Thymus (tissue), 11 donors: ENCODE measurements at regions not wholly inside any gene's neighbourhood (a gene's known extent, or its start where the extent isn't known, plus 50 kb on each side); places are given as distances from the start of the nearest gene placed in this dataset.

Experiments used
- DNase-seq, 9 donors: peaks; one replicate each; pipeline ENCODE4 v3.0.0-alpha.2; 2013; ENCODE audit warnings: low spot score in 9 of 9, low read depth in 6 of 9, missing footprints in 1 of 9
- H3K27ac ChIP-seq, 2 donors: one replicate each; pipeline ENCODE4 v1.5.1; 2013; ENCODE audit warnings: control low read depth in 1 of 2, low read depth in 1 of 2, low read length in 1 of 2, mild to moderate bottlenecking in 1 of 2, moderate library complexity in 1 of 2
- H3K27me3 ChIP-seq, 2 donors: one replicate each; pipeline ENCODE4 v1.5.1; 2013; ENCODE audit warnings: low read length in 1 of 2; ENCODE audit not compliant: control insufficient read depth in 2 of 2, insufficient read depth in 1 of 2
- H3K36me3 ChIP-seq, 2 donors: one replicate each; pipeline ENCODE4 v1.5.1; 2013; ENCODE audit warnings: low read length in 1 of 2, mild to moderate bottlenecking in 1 of 2, moderate library complexity in 1 of 2; ENCODE audit not compliant: control insufficient read depth in 2 of 2, insufficient read depth in 2 of 2
- H3K4me1 ChIP-seq, 2 donors: one replicate each; pipeline ENCODE4 v1.5.1; 2013; ENCODE audit warnings: low read length in 2 of 2; ENCODE audit not compliant: control insufficient read depth in 2 of 2, insufficient read depth in 2 of 2
- H3K4me3 ChIP-seq, 2 donors: one replicate each; pipeline ENCODE4 v1.5.1; 2013; ENCODE audit warnings: low read length in 2 of 2, control low read depth in 1 of 2, mild to moderate bottlenecking in 1 of 2
- H3K9me3 ChIP-seq, 2 donors: one replicate each; pipeline ENCODE4 v1.5.1; 2013; ENCODE audit warnings: low read length in 1 of 2, mild to moderate bottlenecking in 1 of 2; ENCODE audit not compliant: control insufficient read depth in 2 of 2, insufficient read depth in 1 of 2
- WGBS: extraction: QIAGEN DNeasy Blood & Tissue Kit; methylation state at CpG from one replicate; pipeline ENCODE4 v1.1.7; 2013; 5-methylcytosine and 5-hydroxymethylcytosine counted together
- donor health status: healthy.

DNA sequence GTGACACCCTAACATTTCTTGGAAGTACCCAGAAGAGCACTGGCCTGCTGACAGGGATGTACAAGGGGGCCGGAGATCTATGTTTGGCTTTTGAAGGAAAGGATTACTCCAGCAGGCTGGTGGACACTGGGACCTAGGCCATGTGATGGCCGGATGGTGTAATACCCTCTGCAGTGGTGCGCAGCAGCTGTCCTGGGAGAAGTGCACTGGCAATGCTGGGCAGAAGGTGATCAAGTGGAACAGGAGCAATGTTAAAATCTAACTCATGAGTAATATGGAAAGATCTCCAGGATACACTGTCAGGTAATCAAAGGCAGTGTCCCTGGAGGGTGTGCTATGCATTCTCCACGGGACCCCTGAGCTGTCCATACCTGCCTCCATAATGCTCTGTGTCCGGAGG is 71.2 kb upstream of the POMGNT2 start:
- Histone ChIP-seq H3K9me3 (no peaks in the 10 kb centered on the region), H3K27me3 (no peaks in the 10 kb centered on the region), H3K27ac (no peak overlapping the region), H3K4me1 (peaks cover 17 to 33% of the 10 kb centered on the region in 2 donors), H3K4me3 (no peak overlapping the region), H3K36me3 (no peaks in the 10 kb centered on the region)
- no peak for DNase-seq
- WGBS, result 98% methylated on average over 5 of the region's 5 CpGs

DNA sequence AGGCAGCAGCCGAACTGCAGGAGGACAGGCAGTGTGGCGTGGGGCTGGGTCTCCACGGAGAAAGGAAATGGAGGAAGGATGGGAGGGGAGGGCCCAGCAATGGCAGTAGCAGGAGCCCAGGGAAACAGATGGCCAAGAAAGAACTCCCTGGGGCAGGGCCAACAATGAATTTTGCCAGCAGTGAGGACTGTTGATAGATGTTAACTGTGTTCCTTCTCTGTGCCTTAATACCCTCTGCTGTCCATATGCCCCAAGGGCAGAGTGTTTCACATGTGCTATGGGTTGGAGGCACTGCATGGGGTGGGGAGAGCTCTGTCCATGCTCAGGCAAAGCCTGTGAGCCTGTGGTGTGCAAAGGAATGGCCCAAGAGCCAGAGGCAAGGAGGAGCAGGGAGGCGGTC is 70.8 kb upstream of the POMGNT2 start:
- no peaks in the 10 kb centered on the region for H3K36me3 ChIP-seq
- no peaks in the 10 kb centered on the region for H3K9me3 ChIP-seq
- H3K27ac ChIP-seq, result no peak overlapping the region
- WGBS, result 71% methylated on average over 4 of the region's 4 CpGs
- no peak overlapping the region for H3K4me3 ChIP-seq
- no peak for DNase-seq
- no peaks in the 10 kb centered on the region for H3K27me3 ChIP-seq
- H3K4me1 ChIP-seq, result peaks cover 17 to 33% of the 10 kb centered on the region in 2 donors

DNA sequence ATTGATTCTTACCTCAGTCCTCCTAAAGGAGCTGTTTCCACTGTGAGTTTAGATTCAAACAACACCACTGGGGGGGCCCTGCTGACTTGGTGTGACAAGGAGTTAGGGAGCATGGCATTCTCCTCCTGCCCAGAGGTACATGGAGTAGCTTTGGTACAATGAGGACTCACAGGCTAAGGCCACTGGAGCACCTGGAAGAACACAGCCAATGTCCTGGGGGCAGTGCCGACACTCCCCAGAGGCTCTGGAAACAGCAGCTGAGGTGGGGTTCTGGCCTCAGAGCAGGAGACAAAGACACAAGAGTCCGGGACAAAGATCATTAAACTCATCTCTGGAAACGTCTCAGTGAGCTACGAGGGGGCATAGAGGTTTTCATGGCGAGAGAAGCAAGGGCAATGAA is 69.7 kb upstream of the POMGNT2 start:
- H3K27ac ChIP-seq, result no peak overlapping the region
- WGBS, result 98% methylated on average over 5 of the region's 5 CpGs
- no peak overlapping the region for H3K4me3 ChIP-seq
- peaks cover 10 to 22% of the 10 kb centered on the region in 2 donors for H3K4me1 ChIP-seq
- H3K9me3 ChIP-seq, result no peaks in the 10 kb centered on the region
- H3K27me3 ChIP-seq, result no peaks in the 10 kb centered on the region
- no peak for DNase-seq
- H3K36me3 ChIP-seq, result no peaks in the 10 kb centered on the region

DNA sequence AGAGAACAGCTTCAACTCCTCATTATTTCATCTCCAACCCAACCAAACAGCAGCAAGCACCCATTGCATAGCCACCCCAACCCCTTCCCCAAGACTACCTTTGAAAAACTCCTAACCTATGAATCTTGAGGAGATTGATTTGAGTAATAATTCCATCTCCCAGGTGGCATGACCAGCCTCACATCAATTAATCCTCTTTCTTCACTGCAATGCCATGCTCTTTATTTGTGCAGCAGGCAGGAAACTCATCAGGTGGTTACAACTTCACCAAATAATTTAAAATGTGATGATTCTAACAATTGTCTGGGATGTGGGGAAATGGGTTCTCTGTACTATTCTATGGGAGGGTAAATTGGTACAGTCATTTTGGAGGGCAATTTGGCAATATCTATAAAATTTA is 68.1 kb upstream of the POMGNT2 start:
- Histone ChIP-seq H3K27ac (no peak overlapping the region), H3K9me3 (no peaks in the 10 kb centered on the region), H3K36me3 (no peaks in the 10 kb centered on the region), H3K27me3 (no peaks in the 10 kb centered on the region), H3K4me1 (peaks cover 0 to 6% of the 10 kb centered on the region in 2 donors), H3K4me3 (no peak overlapping the region)
- no peak for DNase-seq

DNA sequence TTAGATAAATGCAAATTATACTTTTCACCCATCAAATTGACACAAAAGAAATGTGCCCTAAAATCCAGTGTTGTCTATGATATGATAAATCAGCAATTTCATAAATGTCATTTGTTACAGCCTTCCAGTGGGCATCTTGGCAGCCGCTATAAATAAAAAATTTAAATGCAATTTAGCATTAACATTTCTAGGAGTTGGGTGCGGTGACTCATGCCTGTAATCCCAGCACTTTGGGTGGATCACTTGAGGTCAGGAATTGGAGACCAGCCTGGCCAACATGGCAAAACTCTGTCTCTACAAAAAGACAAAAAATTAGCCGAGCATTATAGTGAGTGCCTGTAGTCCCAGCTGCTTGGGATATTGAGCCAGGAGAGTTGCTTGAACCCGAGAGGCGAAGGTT is 65.9 kb upstream of the POMGNT2 start:
- H3K27me3 ChIP-seq, result no peaks in the 10 kb centered on the region
- no peak overlapping the region for H3K4me3 ChIP-seq
- no peaks in the 10 kb centered on the region for H3K4me1 ChIP-seq
- WGBS, result 98% methylated on average over 5 of the region's 5 CpGs
- DNase-seq, result no peak
- H3K36me3 ChIP-seq, result no peaks in the 10 kb centered on the region
- no peaks in the 10 kb centered on the region for H3K9me3 ChIP-seq
- H3K27ac ChIP-seq, result no peak overlapping the region

DNA sequence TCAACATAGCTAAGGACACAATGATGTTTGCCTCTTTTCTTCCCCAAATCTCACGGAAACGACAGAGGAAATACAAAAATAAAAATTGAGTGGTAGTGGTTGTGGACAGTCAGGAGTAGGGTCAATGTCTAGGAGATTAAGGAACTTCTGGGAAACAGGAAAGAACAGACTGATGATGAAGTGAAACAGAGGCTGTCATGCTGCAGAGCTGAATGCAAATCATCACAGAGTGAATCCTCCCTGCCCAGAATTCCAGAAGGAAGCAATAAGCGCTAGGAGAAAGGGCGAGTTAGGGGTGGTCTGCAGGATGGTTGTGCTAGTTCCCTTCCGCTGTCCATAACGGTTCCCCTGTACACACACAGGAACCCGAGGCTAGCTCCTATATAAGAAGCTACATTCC is 64.7 kb upstream of the POMGNT2 start:
- H3K9me3 ChIP-seq, result no peaks in the 10 kb centered on the region
- no peak for DNase-seq
- 98% methylated on average over 7 of the region's 7 CpGs for WGBS

DNA sequence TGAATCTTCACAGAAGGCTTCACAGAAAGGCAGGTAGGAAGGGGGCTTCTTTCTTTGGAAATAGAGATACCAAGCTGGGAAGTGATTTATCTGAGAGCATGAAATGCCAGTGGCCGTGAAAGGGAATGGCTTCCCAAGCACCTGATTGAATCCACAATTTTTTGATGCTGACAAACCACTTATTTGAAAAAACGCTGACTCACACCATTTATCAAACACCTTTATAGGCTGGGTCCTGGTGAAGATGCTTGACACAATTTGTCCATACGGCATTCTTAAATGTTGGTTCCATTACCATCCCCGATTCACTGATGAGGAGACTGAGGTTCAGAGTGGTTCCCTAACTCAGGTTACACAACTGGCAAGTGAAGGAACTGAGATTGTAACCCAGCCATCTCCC is 64.1 kb upstream of the POMGNT2 start:
- no peaks in the 10 kb centered on the region for H3K36me3 ChIP-seq
- DNase-seq, result no peak
- 96% methylated on average over 4 of the region's 4 CpGs for WGBS
- H3K4me1 ChIP-seq, result no peaks in the 10 kb centered on the region
- H3K27ac ChIP-seq, result no peak overlapping the region
- no peak overlapping the region for H3K4me3 ChIP-seq
- no peaks in the 10 kb centered on the region for H3K27me3 ChIP-seq
- H3K9me3 ChIP-seq, result no peaks in the 10 kb centered on the region

More for the DNA sequence above, 64.7 kb upstream of the POMGNT2 start:
- H3K27me3 ChIP-seq, result no peaks in the 10 kb centered on the region
- H3K4me3 ChIP-seq, result no peak overlapping the region
- H3K4me1 ChIP-seq, result no peaks in the 10 kb centered on the region
- H3K27ac ChIP-seq, result no peak overlapping the region
- no peaks in the 10 kb centered on the region for H3K36me3 ChIP-seq

DNA sequence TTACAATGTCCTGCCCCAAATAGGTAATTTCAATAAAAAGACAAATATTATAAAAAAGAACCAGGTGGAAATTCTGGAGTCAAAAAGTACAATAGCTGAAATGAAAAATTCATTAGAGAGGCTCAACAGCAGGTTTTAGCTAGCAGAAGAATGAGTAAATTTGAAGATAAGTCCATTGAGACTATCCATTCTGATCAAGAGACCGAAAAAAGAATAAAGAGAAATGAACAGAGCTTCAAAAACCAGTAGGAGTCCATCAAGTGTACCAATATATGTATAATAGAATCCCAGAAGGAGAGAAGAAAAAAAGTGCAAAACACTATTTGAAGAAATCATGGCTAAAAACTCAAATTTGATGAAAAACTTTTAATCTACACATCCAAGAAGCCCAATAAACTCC is 60.5 kb upstream of the POMGNT2 start:
- DNase-seq, result no peak
- 92% methylated on average over 1 of the region's 1 CpG for WGBS
- H3K27me3 ChIP-seq, result no peaks in the 10 kb centered on the region
- H3K4me3 ChIP-seq, result no peak overlapping the region
- peaks cover 11 to 21% of the 10 kb centered on the region in 2 donors for H3K4me1 ChIP-seq
- no peak overlapping the region for H3K27ac ChIP-seq
- no peaks in the 10 kb centered on the region for H3K9me3 ChIP-seq
- no peaks in the 10 kb centered on the region for H3K36me3 ChIP-seq

DNA sequence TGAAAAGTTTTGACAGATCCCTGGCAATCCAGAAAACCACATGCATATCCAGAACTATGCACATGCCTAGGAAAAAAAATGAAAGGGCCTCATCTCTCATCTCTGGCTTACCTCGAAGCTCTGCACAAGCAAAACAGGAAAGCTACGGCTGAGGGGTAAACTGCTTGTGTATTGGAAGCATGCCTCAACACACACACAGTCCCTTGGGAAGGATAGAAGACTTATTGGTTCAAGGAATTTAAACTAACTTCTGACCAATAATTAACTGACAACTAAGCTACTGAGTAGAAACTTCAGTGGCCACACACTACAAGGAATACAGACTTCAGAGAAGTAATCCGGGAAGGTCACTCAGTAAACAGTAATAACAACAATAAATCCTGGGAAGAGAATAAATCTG is 59.9 kb upstream of the POMGNT2 start:
- WGBS, result 94% methylated on average over 3 of the region's 3 CpGs
- Histone ChIP-seq H3K9me3 (no peaks in the 10 kb centered on the region), H3K27ac (no peak overlapping the region), H3K36me3 (no peaks in the 10 kb centered on the region), H3K27me3 (no peaks in the 10 kb centered on the region), H3K4me1 (peaks cover 11 to 21% of the 10 kb centered on the region in 2 donors), H3K4me3 (no peak overlapping the region)
- DNase-seq, result no peak

DNA sequence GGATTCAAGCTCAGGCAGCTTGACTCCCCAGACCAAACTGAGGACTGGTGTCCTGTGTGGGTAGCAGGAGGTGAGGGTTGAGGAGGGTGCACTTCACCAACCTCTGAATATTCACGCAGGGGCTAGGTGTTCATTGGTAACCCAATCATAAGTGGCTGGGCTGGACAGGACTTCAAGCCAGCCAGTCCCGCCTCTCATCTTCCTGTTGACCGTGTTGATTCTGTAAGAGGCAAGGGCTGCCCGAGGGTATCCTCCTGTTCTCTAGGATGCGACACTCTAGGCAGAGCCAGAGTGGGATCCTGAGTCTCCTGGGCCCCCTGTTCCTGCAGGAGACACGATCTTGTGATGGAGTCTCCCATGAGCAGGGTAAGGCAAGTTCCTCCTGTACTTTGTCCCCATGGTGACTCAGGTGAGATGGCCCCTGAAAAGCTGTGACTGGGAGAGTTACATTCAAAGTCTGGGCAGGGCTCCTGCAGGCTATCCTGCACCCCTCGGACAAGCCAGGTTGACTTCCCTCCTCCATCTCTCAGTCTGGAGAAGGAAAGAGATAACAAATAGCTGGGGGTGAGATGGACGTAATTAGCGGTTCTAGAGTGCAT is 58.1 kb upstream of the POMGNT2 start:
- H3K4me1 ChIP-seq, result peaks cover 11 to 21% of the 10 kb centered on the region in 2 donors
- WGBS, result 76% methylated on average over 9 of the region's 9 CpGs
- H3K27ac ChIP-seq, result no peak overlapping the region
- H3K36me3 ChIP-seq, result no peaks in the 10 kb centered on the region
- no peak for DNase-seq
- no peaks in the 10 kb centered on the region for H3K27me3 ChIP-seq
- H3K4me3 ChIP-seq, result no peak overlapping the region
- no peaks in the 10 kb centered on the region for H3K9me3 ChIP-seq
